Activated CD4-positive, alpha-beta T cell treated with anti-CD3 and anti-CD28 coated beads, Interleukin-2, amount 10 ng/mL, durations not matched to agents 24 days and 14 days (primary cell): ENCODE measurements at regions not wholly inside any gene's neighbourhood (a gene's known extent, or its start where the extent isn't known, plus 50 kb on each side); places are given as distances from the start of the nearest gene placed in this dataset.

Source experiments
- DNase-seq: peaks from one replicate; pipeline ENCODE4 v3.0.0; 2022
- H3K27ac Mint-ChIP-seq: one replicate; pipeline ENCODE4 v1.8.0; 2022; ENCODE audit warnings: mild to moderate bottlenecking, mixed read lengths
- H3K27me3 Mint-ChIP-seq: one replicate; pipeline ENCODE4 v1.8.0; 2022; ENCODE audit warnings: mixed read lengths
- H3K36me3 Mint-ChIP-seq: one replicate; pipeline ENCODE4 v1.8.0; 2022; ENCODE audit warnings: low read depth, mild to moderate bottlenecking, mixed read lengths
- H3K4me1 Mint-ChIP-seq: one replicate; pipeline ENCODE4 v1.8.0; 2021; ENCODE audit warnings: mixed read lengths
- H3K4me3 Mint-ChIP-seq: one replicate; pipeline ENCODE4 v1.8.0; 2022; ENCODE audit warnings: mild to moderate bottlenecking, moderate library complexity, mixed read lengths
- H3K9me3 Mint-ChIP-seq: one replicate; pipeline ENCODE4 v1.8.0; 2021; ENCODE audit warnings: mixed read lengths
- intact Hi-C: fragments of 100-400 bp; cut with micrococcal nuclease; formaldehyde crosslinking; loops from one replicate; pipeline ENCODE4 v1.15.1; 2023

GRCh38 chr4:81756973-81757372, 285.3 kb upstream of the RASGEF1B start:
- no peaks in the 10 kb centered on the region for H3K27me3 Mint-ChIP-seq
- H3K36me3 Mint-ChIP-seq, result no peaks in the 10 kb centered on the region
- H3K9me3 Mint-ChIP-seq, result no peaks in the 10 kb centered on the region
- H3K4me1 Mint-ChIP-seq, result peaks cover 2% of the 10 kb centered on the region
- intact Hi-C loops, result no loop called here
- H3K4me3 Mint-ChIP-seq, result no peak overlapping the region
- no peak overlapping the region for H3K27ac Mint-ChIP-seq
- DNase-seq, result no peak

- no peak for DNase-seq
- Mint-ChIP-seq H3K36me3 (no peaks in the 10 kb centered on the region), H3K4me1 (peaks cover 2% of the 10 kb centered on the region), H3K9me3 (no peaks in the 10 kb centered on the region), H3K4me3 (no peak overlapping the region), H3K27me3 (no peaks in the 10 kb centered on the region), H3K27ac (no peak overlapping the region)
- intact Hi-C loops, result no loop called here
Observed at GRCh38 chr4:81756042-81756441, 284.3 kb upstream of the RASGEF1B start.

GRCh38 chr4:81754169-81754568, 282.5 kb upstream of the RASGEF1B start:
- H3K27me3 Mint-ChIP-seq, result no peaks in the 10 kb centered on the region
- H3K9me3 Mint-ChIP-seq, result no peaks in the 10 kb centered on the region
- H3K4me1 Mint-ChIP-seq, result peaks cover 2% of the 10 kb centered on the region
- no peak overlapping the region for H3K27ac Mint-ChIP-seq
- DNase-seq, result no peak
- H3K4me3 Mint-ChIP-seq, result no peak overlapping the region
- no peaks in the 10 kb centered on the region for H3K36me3 Mint-ChIP-seq
- intact Hi-C loops, result no loop called here

- DNase-seq, result no peak
- no peaks in the 10 kb centered on the region for H3K9me3 Mint-ChIP-seq
- H3K27me3 Mint-ChIP-seq, result no peaks in the 10 kb centered on the region
- H3K27ac Mint-ChIP-seq, result no peak overlapping the region
- H3K4me3 Mint-ChIP-seq, result no peak overlapping the region
- intact Hi-C loops, result no loop called here
- no peaks in the 10 kb centered on the region for H3K36me3 Mint-ChIP-seq
- peaks cover 2% of the 10 kb centered on the region for H3K4me1 Mint-ChIP-seq
Observed at GRCh38 chr4:81751531-81752289, 280.0 kb upstream of the RASGEF1B start.

- no peaks in the 10 kb centered on the region for H3K27me3 Mint-ChIP-seq
- H3K36me3 Mint-ChIP-seq, result no peaks in the 10 kb centered on the region
- H3K4me3 Mint-ChIP-seq, result no peak overlapping the region
- intact Hi-C loops, result no loop called here
- H3K4me1 Mint-ChIP-seq, result peaks cover 2% of the 10 kb centered on the region
- H3K9me3 Mint-ChIP-seq, result no peaks in the 10 kb centered on the region
- H3K27ac Mint-ChIP-seq, result no peak overlapping the region
- no peak for DNase-seq
Observed at GRCh38 chr4:81747242-81747930, 275.7 kb upstream of the RASGEF1B start.

- no peak for DNase-seq
Observed at GRCh38 chr4:81746773-81747172, 275.1 kb upstream of the RASGEF1B start.

GRCh38 chr4:81746071-81746470, 274.4 kb upstream of the RASGEF1B start:
- Mint-ChIP-seq H3K4me1 (peaks cover 2% of the 10 kb centered on the region), H3K27me3 (no peaks in the 10 kb centered on the region), H3K4me3 (no peak overlapping the region), H3K27ac (no peak overlapping the region), H3K9me3 (no peaks in the 10 kb centered on the region), H3K36me3 (no peaks in the 10 kb centered on the region)
- intact Hi-C loops, result no loop called here
- DNase-seq, result no peak

More at GRCh38 chr4:81746773-81747172, 275.1 kb upstream of the RASGEF1B start:
- no peaks in the 10 kb centered on the region for H3K36me3 Mint-ChIP-seq
- intact Hi-C loops, result no loop called here
- H3K9me3 Mint-ChIP-seq, result no peaks in the 10 kb centered on the region
- no peak overlapping the region for H3K27ac Mint-ChIP-seq
- peaks cover 2% of the 10 kb centered on the region for H3K4me1 Mint-ChIP-seq
- H3K4me3 Mint-ChIP-seq, result no peak overlapping the region
- no peaks in the 10 kb centered on the region for H3K27me3 Mint-ChIP-seq

GRCh38 chr4:81745050-81745449, 273.3 kb upstream of the RASGEF1B start:
- Mint-ChIP-seq H3K9me3 (no peaks in the 10 kb centered on the region), H3K4me3 (no peak overlapping the region), H3K4me1 (peaks cover 2% of the 10 kb centered on the region), H3K27me3 (no peaks in the 10 kb centered on the region), H3K27ac (no peak overlapping the region), H3K36me3 (no peaks in the 10 kb centered on the region)
- DNase-seq, result no peak
- intact Hi-C loops, result no loop called here

- H3K36me3 Mint-ChIP-seq, result no peaks in the 10 kb centered on the region
- intact Hi-C loops, result no loop called here
- DNase-seq, result no peak
- H3K27ac Mint-ChIP-seq, result no peak overlapping the region
- no peak overlapping the region for H3K4me3 Mint-ChIP-seq
- H3K9me3 Mint-ChIP-seq, result no peaks in the 10 kb centered on the region
- H3K27me3 Mint-ChIP-seq, result no peaks in the 10 kb centered on the region
- peaks cover 2% of the 10 kb centered on the region for H3K4me1 Mint-ChIP-seq
Observed at GRCh38 chr4:81743731-81744435, 272.2 kb upstream of the RASGEF1B start.

- no peak overlapping the region for H3K4me3 Mint-ChIP-seq
- H3K36me3 Mint-ChIP-seq, result no peaks in the 10 kb centered on the region
- no peaks in the 10 kb centered on the region for H3K4me1 Mint-ChIP-seq
- no peaks in the 10 kb centered on the region for H3K27me3 Mint-ChIP-seq
- no peaks in the 10 kb centered on the region for H3K9me3 Mint-ChIP-seq
- no peak overlapping the region for H3K27ac Mint-ChIP-seq
- intact Hi-C loops, result no loop called here
- DNase-seq, result no peak
Observed at GRCh38 chr4:81740487-81740886, 268.8 kb upstream of the RASGEF1B start.

- DNase-seq, result no peak
- Mint-ChIP-seq H3K9me3 (no peaks in the 10 kb centered on the region), H3K27me3 (no peaks in the 10 kb centered on the region), H3K27ac (no peak overlapping the region), H3K4me1 (no peaks in the 10 kb centered on the region), H3K4me3 (no peak overlapping the region), H3K36me3 (no peaks in the 10 kb centered on the region)
- intact Hi-C loops, result no loop called here
Observed at GRCh38 chr4:81738891-81739290, 267.2 kb upstream of the RASGEF1B start.

- no peaks in the 10 kb centered on the region for H3K36me3 Mint-ChIP-seq
- H3K27me3 Mint-ChIP-seq, result no peaks in the 10 kb centered on the region
- no peaks in the 10 kb centered on the region for H3K9me3 Mint-ChIP-seq
- intact Hi-C loops, result no loop called here
- H3K27ac Mint-ChIP-seq, result no peak overlapping the region
- H3K4me1 Mint-ChIP-seq, result no peaks in the 10 kb centered on the region
- DNase-seq, result no peak
- no peak overlapping the region for H3K4me3 Mint-ChIP-seq
Observed at GRCh38 chr4:81737865-81738559, 266.3 kb upstream of the RASGEF1B start.

GRCh38 chr4:81736324-81736723, 264.6 kb upstream of the RASGEF1B start:
- Mint-ChIP-seq H3K36me3 (no peaks in the 10 kb centered on the region), H3K4me1 (no peaks in the 10 kb centered on the region), H3K27me3 (no peaks in the 10 kb centered on the region), H3K9me3 (no peaks in the 10 kb centered on the region), H3K27ac (no peak overlapping the region), H3K4me3 (no peak overlapping the region)
- intact Hi-C loops, result no loop called here
- no peak for DNase-seq

- Mint-ChIP-seq H3K4me3 (no peak overlapping the region), H3K27me3 (peaks cover 2% of the 10 kb centered on the region), H3K9me3 (peaks cover 3% of the 10 kb centered on the region), H3K36me3 (no peaks in the 10 kb centered on the region), H3K4me1 (no peaks in the 10 kb centered on the region), H3K27ac (no peak overlapping the region)
- no peak for DNase-seq
- intact Hi-C loops, result no loop called here
Observed at GRCh38 chr4:81732980-81733379, 261.3 kb upstream of the RASGEF1B start.
